Hepatic stellate cell (primary cell): ENCODE measurements at regions not wholly inside any gene's neighbourhood (a gene's known extent, or its start where the extent isn't known, plus 50 kb on each side); places are given as distances from the start of the nearest gene placed in this dataset.

ENCODE experiments used
- DNase-seq: peaks from one replicate; pipeline ENCODE4 v3.0.0; 2011; ENCODE audit warnings: low spot score

GRCh38 chr14:51473808-51474565, 177.7 kb upstream of the FRMD6 start:
- DNase-seq, result no peak

GRCh38 chr14:51474854-51475253, 176.9 kb upstream of the FRMD6 start:
- no peak for DNase-seq

- DNase-seq, result peak; percentile 36
These were observed 173.5 kb upstream of the FRMD6 start for GRCh38 chr14:51478175-51478621.

GRCh38 chr14:51479584-51480325, 172.0 kb upstream of the FRMD6 start:
- no peak for DNase-seq

GRCh38 chr14:51481643-51482042, 170.1 kb upstream of the FRMD6 start:
- DNase-seq, result no peak

GRCh38 chr14:51482102-51482501, 169.6 kb upstream of the FRMD6 start:
- no peak for DNase-seq

DNA sequence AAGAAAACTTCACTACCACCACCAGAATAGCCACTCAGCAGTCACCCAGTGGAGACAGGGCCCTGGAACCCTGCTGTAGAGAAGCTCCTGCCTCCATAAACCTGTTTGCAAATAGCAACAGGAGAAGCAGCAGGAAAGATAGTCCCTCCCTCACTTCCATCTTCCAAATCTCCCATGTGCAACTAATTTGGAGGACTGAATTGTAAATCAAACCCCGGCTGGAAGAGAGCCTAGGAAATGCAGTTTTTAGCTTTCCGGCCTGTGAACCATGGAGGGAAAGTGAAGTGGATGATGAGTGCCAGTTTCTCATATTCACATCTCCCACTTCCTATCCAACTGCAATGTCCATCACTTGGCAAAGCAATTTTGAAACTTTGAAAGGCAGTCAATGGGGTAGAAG, 167.2 kb upstream of the FRMD6 start:
- DNase-seq, result no peak

- DNase-seq, result no peak
These were observed 166.0 kb upstream of the FRMD6 start for GRCh38 chr14:51485733-51486132.

GRCh38 chr14:51487848-51488247, 163.9 kb upstream of the FRMD6 start:
- DNase-seq, result no peak

GRCh38 chr14:51488569-51489220, 163.0 kb upstream of the FRMD6 start:
- no peak for DNase-seq

GRCh38 chr14:51490205-51490604, 161.5 kb upstream of the FRMD6 start:
- peak; percentile 44 for DNase-seq

DNA sequence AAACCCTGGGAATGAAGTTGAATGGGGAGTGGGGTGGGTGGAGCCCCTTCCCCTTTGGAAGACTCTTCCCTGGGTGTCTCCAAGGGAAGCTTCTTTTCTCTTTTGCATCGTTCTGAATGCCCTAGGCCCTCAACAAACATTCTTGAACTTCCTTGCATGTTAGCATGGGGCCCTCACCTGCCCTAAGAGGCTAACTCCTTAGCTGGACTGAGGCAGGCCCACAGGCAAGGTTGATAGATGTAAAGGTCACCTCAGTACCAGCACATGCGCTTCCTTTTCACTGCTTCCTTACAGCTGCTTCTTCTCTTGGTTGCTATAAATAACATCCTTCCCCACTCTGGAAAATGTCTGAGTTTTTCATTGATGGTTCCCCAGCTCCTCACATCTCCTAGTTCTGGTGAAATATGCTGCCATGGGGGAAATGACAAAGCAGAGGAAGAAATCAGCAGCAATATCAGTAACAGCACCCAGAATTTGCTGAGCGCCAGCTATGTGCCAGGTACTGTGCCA, 160.6 kb upstream of the FRMD6 start:
- no peak for DNase-seq

DNA sequence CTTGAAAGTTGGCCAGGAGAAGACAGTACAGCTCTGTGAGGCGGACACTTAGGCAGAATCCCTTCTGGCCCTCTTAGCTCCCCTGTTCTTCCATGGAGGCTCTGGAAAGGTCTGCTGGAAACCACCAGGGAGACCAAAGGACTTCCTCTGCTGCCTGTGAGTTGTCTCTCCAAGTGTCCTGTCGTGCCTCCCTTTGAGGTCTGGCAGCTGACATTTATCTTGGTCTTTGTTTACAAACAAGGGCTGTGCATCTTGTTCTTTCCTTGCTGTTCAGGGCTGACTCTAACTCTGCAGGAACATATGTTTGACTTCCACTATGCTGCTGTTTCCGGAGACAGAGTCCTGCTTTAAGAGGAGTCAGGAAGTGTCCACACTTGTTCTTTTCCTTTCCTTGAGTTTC, 159.9 kb upstream of the FRMD6 start:
- no peak for DNase-seq

GRCh38 chr14:51495319-51495718, 156.4 kb upstream of the FRMD6 start:
- DNase-seq, result no peak

DNA sequence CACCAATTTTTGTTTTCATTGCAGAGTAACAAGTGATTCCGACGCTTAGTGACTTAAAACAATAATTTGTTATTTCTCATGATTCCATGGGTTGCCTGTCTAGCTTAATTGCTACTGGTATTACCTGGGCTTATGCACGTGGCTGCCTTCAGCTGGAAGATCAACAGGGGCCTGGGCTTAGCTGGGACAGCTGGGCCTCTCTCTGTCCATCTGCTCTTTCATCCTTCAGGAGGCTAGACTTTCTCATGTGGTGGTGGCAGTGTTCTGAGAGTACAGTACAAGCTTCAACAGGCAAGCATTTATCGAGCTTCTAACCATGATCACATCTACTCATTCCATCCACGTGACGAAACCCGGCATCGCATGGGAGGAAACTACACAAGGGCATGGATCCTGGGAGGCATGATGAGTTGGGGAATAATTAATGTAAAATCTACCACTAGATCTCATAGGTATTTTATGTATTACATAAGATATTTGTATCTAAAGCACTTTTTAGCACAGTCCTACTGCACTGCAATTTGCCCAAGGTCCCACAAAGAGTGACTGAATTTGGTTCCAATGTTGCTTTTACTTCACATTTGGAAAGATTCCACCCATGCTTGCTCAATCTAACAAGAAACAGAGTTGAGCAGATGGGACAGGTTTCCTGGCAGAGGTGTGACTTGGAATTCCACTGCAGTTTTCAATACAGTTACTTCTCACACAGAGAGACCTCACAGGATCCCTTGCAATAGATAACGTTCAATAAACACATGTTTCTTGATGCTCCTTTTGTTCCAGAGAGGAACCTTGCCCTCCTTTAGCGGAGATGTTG, 153.1 kb upstream of the FRMD6 start:
- DNase-seq, result no peak

- DNase-seq, result no peak
These were observed 150.9 kb upstream of the FRMD6 start for GRCh38 chr14:51500776-51501175.

GRCh38 chr14:51501746-51502145, 150.0 kb upstream of the FRMD6 start:
- DNase-seq, result no peak

DNA sequence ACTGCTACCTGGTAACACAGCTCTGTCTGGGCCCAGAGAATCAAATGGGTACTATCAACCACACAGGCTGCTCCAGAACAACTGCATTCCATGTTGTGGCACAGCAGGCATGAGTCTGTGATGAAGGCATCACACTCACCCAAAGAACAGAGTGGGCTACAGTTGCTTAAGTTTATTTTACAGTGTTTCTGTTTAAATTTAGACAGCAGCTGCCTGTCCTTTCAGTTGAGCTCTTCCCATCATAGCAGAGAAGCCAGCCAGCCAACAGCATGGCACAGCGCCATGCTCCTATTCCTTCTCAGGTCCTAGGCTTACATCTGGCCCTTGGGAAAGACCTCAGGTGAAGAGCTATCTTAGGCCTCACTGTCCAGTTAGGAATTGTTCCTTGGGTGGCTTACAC, 147.0 kb upstream of the FRMD6 start:
- no peak for DNase-seq

DNA sequence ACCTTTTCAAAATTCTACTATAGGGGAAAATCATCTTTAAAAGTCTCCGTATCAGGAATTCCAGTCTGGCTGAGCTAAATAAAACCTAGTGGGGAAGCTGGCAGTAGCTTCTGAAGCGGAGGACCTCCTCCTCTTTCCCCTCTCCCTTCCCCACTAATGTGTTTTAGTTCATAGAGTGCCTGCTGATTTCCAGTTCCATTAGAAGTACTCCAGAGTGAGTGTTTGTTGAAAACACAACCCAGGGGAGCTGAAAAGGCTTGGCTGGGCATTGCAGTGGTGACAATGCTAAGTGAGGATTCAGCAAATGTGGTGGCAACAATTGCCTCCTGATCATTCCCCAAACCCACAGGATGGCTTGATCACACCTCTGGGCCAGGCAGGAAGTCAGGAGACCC, 144.2 kb upstream of the FRMD6 start:
- no peak for DNase-seq

GRCh38 chr14:51507906-51508511, 143.7 kb upstream of the FRMD6 start:
- no peak for DNase-seq

GRCh38 chr14:51511265-51511664, 140.4 kb upstream of the FRMD6 start:
- no peak for DNase-seq

GRCh38 chr14:51512316-51512715, 139.4 kb upstream of the FRMD6 start:
- DNase-seq, result no peak
